ENCODE measurements at regions not wholly inside any gene's neighbourhood (a gene's known extent, or its start where the extent isn't known, plus 50 kb on each side); places are given as distances from the start of the nearest gene placed in this dataset.
"Not testable (repeated sequence)": the region's sequence is repeated elsewhere in the genome, so short reads cannot be mapped to it uniquely, and the experiment has no call there.

DNA sequence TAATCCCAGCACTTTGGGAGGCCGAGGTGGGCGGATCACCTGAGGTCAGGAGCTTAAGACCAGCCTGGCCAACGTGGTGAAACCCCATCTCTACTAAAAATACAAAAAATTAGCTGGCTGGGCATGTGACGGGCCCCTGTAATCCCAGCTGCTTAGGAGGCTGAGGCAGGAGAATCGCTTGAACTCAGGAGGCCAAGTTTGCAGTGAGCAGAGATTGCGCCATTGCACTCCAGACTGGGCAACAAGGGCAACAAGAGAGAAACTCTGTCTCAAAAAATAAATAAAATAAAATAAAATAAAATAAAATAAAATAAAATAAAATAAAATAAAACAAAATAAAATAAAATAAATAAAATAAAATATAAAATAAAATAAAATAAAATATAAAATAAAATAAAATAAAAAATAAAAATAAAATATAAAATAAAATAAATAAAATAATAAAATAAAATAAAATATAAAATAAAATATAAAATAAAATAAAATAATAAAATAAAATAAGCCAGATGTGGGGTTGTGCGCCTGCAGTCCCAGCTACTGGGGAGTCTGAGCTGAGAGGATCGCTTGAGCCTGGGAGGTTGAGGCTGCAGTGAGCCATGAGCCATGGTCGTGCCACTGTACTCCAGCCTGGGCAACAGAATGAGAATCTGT lies 49.8 kb upstream of the ITGB1 start:
- not testable (repeated sequence) for DNase-seq (ENCODE audit: low spot score)

Measured in D341Med (cell line).